Endothelial cell of umbilical vein (primary cell): ENCODE measurements at regions not wholly inside any gene's neighbourhood (a gene's known extent, or its start where the extent isn't known, plus 50 kb on each side); places are given as distances from the start of the nearest gene placed in this dataset.

Experiments
- BruUV-seq: library from RNA; stranded (reverse); fragments of 400-500 nt; replicated peaks from 2 replicates; lab custom pipeline; 2021; lab: Mats Ljungman, UMichigan
- CTCF ChIA-PET: fragments of 300-600, 350-600 bp; sonication (Branson Sonifier 250); formaldehyde crosslinking; loops from one replicate; lab custom pipeline; 2021; ENCODE audit warnings: antibody characterized with exemption, inconsistent platforms; lab: Charles Lee
- POLR2A ChIA-PET: fragments of 300-600, 350-600 bp; sonication (Branson Sonifier 250); formaldehyde crosslinking; loops from one replicate; lab custom pipeline; 2021; ENCODE audit warnings: antibody characterized with exemption, inconsistent platforms; lab: Charles Lee
- DNase-seq: peaks from one replicate; pipeline ENCODE4 v3.0.0-alpha.2; 2011; ENCODE audit warnings: low read depth, low spot score
- FAIRE-seq: peaks from 2 replicates; lab custom pipeline; 2011; peaks lifted over from hg19 to GRCh38; lab: Jason Lieb, UNC
- H2AFZ ChIP-seq: 2 replicates; pipeline ENCODE4 v1.6.0; 2012; ENCODE audit warnings: low read depth, low read length, control low read depth, inconsistent platforms
- H3K27ac ChIP-seq: 2 replicates; pipeline ENCODE4 v1.5.1; 2011; ENCODE audit warnings: low read depth, mild to moderate bottlenecking, control low read depth, low read length, moderate library complexity; ENCODE audit not compliant: insufficient read depth
- H3K27me3 ChIP-seq, 2 experiments: 2 replicates each; pipeline versions ENCODE4 v1.6.0 to v1.6.1; 2011; ENCODE audit warnings: low read length in 2 of 2, mixed read lengths in 1 of 2; ENCODE audit not compliant: control insufficient read depth in 2 of 2, insufficient read depth in 2 of 2
- H3K36me3 ChIP-seq, 2 experiments: 2 replicates in 1 of 2; 3 replicates in 1 of 2; pipeline ENCODE4 v1.5.1; 2011; ENCODE audit warnings: low read length in 2 of 2, mild to moderate bottlenecking in 1 of 2, moderate library complexity in 1 of 2; ENCODE audit not compliant: control insufficient read depth in 2 of 2, insufficient read depth in 2 of 2; ENCODE audit errors: extremely low read depth in 1 of 2
- H3K4me1 ChIP-seq: 3 replicates; pipeline ENCODE4 v1.5.1; 2011; ENCODE audit warnings: mild to moderate bottlenecking, low read length; ENCODE audit not compliant: control insufficient read depth, insufficient read depth; ENCODE audit errors: extremely low read depth
- H3K4me2 ChIP-seq: 2 replicates; pipeline ENCODE4 v1.6.1; 2011; ENCODE audit warnings: low read length, control low read depth, mixed read lengths; ENCODE audit not compliant: insufficient read depth
- H3K4me3 ChIP-seq, 3 experiments: fragments of 200-600 bp in 1 of 3; sonication (generic), shearing (Covaris generic) in 1 of 3; replicated peaks in 1 of 3; 2 replicates each; pipeline ENCODE4 v1.5.1; 2011 to 2016; ENCODE audit warnings: control low read depth in 3 of 3, low read length in 3 of 3, mild to moderate bottlenecking in 2 of 3, inconsistent platforms in 1 of 3, low read depth in 1 of 3, moderate library complexity in 1 of 3; ENCODE audit not compliant: insufficient read depth in 1 of 3
- H3K79me2 ChIP-seq: 2 replicates; pipeline ENCODE4 v1.6.0; 2012; ENCODE audit warnings: low read length, inconsistent platforms; ENCODE audit not compliant: control insufficient read depth, insufficient read depth
- H3K9ac ChIP-seq: replicated peaks from 2 replicates; pipeline ENCODE3; 2011; ENCODE audit warnings: low read length, control low read depth; ENCODE audit not compliant: insufficient read depth; ENCODE audit errors: extremely low read depth
- H3K9me1 ChIP-seq: replicated peaks from 3 replicates; pipeline ENCODE4 v1.6.0; 2011; ENCODE audit warnings: mild to moderate bottlenecking, low read length; ENCODE audit not compliant: control insufficient read depth, insufficient read depth; ENCODE audit errors: extremely low read depth
- H3K9me3 ChIP-seq: replicated peaks from 2 replicates; pipeline ENCODE4 v1.5.1; 2012; ENCODE audit warnings: low read length, inconsistent platforms; ENCODE audit not compliant: control insufficient read depth, insufficient read depth
- H4K20me1 ChIP-seq: replicated peaks from 2 replicates; pipeline ENCODE3; 2011; ENCODE audit warnings: mild to moderate bottlenecking, low read length; ENCODE audit not compliant: control insufficient read depth, insufficient read depth; ENCODE audit errors: extremely low read depth
- EZH2 ChIP-seq: IDR thresholded peaks from 2 replicates; pipeline ENCODE4 v1.6.1; 2012; ENCODE audit warnings: borderline replicate concordance, low read depth, mild to moderate bottlenecking, moderate library complexity, low read length, inconsistent platforms; ENCODE audit not compliant: severe bottlenecking
- FOS ChIP-seq: IDR thresholded peaks from 2 replicates; pipeline ENCODE4 v1.6.1; 2011; ENCODE audit warnings: mild to moderate bottlenecking, low read length, moderate library complexity, borderline replicate concordance; ENCODE audit not compliant: insufficient read depth
- GATA2 ChIP-seq: IDR thresholded peaks from 2 replicates; pipeline ENCODE4 v1.7.0; 2011; ENCODE audit warnings: low read depth, mild to moderate bottlenecking, moderate library complexity, mixed read lengths, low read length; ENCODE audit not compliant: insufficient read length, insufficient read depth
- JUN ChIP-seq: IDR thresholded peaks from 2 replicates; pipeline ENCODE4 v1.6.1; 2011; ENCODE audit warnings: borderline replicate concordance, low read depth; ENCODE audit not compliant: insufficient read length, insufficient read depth
- MYC ChIP-seq: IDR thresholded peaks from one replicate; pipeline ENCODE4 v1.6.1; 2011; ENCODE audit warnings: mild to moderate bottlenecking, low read depth, low read length
- POLR2A ChIP-seq: IDR thresholded peaks from 2 replicates; pipeline ENCODE4 v1.6.1; 2012; ENCODE audit warnings: low read depth, mild to moderate bottlenecking, control low read depth, low read length
- POLR2AphosphoS5 ChIP-seq: IDR thresholded peaks from 2 replicates; pipeline ENCODE4 v1.6.1; 2012; ENCODE audit warnings: low read depth, mild to moderate bottlenecking, control low read depth, low read length, moderate library complexity; ENCODE audit not compliant: insufficient read depth
- dilution Hi-C: fragments of 300-500 bp; cut with MboI; formaldehyde crosslinking; loops from one replicate; pipeline ENCODE4 v1.15.0; 2019; ENCODE audit warnings: low sequenced_read_pairs; ENCODE audit not compliant: extremely low pct_ligation_motif_present
- intact Hi-C: fragments of 100-400 bp; cut with micrococcal nuclease; formaldehyde crosslinking; loops from one replicate; pipeline ENCODE4 v1.10.0; 2022
- TF ChIP-seq, protein P1 (sequence below), 2 donors: IDR thresholded peaks; 1 replicate in 1 of 2; 2 replicates in 1 of 2; pipeline ENCODE4 v1.5.1; 2011; ENCODE audit warnings: low read length in 2 of 2, mild to moderate bottlenecking in 2 of 2, moderate library complexity in 2 of 2, control low read depth in 1 of 2, inconsistent platforms in 1 of 2, low read depth in 1 of 2; ENCODE audit not compliant: insufficient read depth in 1 of 2; ENCODE audit errors: extremely low read depth in 1 of 2
- TF ChIP-seq, protein P2 (sequence below): IDR thresholded peaks from 2 replicates; pipeline ENCODE4 v1.6.1; 2011; ENCODE audit not compliant: insufficient read depth, insufficient read length

DNA sequence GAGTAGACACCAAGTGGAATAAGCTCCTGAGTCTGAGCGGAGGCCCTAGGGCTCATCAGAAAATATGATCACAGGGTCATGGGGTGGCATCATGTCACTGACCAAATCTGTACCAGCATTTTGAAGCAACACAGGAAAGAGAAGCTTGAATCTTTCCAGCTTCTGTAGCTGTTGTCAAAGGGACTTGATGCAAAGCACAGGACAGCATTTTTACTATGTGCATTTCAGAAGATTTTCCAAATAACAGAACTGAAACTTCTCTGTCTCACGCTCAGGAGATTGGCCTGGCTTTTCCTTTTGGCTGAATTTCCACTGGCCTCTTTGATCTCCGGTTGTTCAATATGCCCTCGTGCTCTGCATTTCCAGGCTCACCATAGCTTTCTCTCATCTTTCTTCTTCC, 127.2 kb upstream of the ATP1B1 start:
- POLR2A ChIA-PET = no interaction called here
- dilution Hi-C loops = no loop called here
- intact Hi-C loops = no loop called here
- Histone ChIP-seq H3K4me2 (no peak overlapping the region), H3K9me3 (no peaks in the 10 kb centered on the region), H3K36me3 (no peaks in the 10 kb centered on the region), H3K79me2 (no peaks in the 10 kb centered on the region), H3K27me3 (no peaks in the 10 kb centered on the region), H3K4me1 (no peaks in the 10 kb centered on the region), H3K9me1 (no peaks in the 10 kb centered on the region), H3K27ac (no peak overlapping the region), H3K9ac (no peak overlapping the region), H3K4me3 (no peak overlapping the region), H2AFZ (no peak overlapping the region), H4K20me1 (no peaks in the 10 kb centered on the region)
- TF ChIP-seq JUN (no peak), POLR2A (no peak)
- TF ChIP-seq, protein P1, sequence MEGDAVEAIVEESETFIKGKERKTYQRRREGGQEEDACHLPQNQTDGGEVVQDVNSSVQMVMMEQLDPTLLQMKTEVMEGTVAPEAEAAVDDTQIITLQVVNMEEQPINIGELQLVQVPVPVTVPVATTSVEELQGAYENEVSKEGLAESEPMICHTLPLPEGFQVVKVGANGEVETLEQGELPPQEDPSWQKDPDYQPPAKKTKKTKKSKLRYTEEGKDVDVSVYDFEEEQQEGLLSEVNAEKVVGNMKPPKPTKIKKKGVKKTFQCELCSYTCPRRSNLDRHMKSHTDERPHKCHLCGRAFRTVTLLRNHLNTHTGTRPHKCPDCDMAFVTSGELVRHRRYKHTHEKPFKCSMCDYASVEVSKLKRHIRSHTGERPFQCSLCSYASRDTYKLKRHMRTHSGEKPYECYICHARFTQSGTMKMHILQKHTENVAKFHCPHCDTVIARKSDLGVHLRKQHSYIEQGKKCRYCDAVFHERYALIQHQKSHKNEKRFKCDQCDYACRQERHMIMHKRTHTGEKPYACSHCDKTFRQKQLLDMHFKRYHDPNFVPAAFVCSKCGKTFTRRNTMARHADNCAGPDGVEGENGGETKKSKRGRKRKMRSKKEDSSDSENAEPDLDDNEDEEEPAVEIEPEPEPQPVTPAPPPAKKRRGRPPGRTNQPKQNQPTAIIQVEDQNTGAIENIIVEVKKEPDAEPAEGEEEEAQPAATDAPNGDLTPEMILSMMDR (IDR thresholded peaks at IDR 0.05; ENCODE audit: extremely low read depth in 1 of 2, insufficient read depth in 1 of 2, low read depth in 1 of 2, low read length in 2 of 2) = no peak
- CTCF ChIA-PET = no interaction called here
- no TSS peak for BruUV-seq
- FAIRE-seq (no peak), DNase-seq (no peak)

DNA sequence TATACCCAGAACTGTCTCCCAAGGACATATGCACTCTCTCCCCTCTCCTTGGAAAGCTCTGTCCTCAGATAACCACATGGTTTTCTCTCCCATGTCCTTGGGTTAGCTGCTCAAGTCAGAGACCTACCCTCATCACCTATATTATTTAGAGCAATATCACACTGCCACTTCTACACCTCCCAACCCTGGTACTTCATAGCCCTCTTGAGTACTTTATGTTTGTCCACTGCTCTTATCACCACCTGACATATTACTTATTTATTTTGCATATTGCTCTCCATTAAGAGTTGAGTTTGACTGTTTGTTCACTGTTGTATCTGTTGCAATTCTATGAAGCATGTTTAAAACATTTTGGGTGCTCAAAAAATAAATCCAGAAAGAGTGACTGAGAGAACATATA, 126.3 kb upstream of the ATP1B1 start:
- DNase-seq (no peak), FAIRE-seq (no peak)
- no peak overlapping the region for H3K4me3 ChIP-seq
- H3K27ac ChIP-seq = no peak overlapping the region
- H3K9me1 ChIP-seq = no peaks in the 10 kb centered on the region
- dilution Hi-C loops = no loop called here
- H3K79me2 ChIP-seq = no peaks in the 10 kb centered on the region
- no TSS peak for BruUV-seq
- no peak overlapping the region for H3K9ac ChIP-seq
- no peaks in the 10 kb centered on the region for H3K27me3 ChIP-seq
- H3K4me2 ChIP-seq = no peak overlapping the region
- POLR2A ChIA-PET = no interaction called here
- H3K36me3 ChIP-seq = no peaks in the 10 kb centered on the region
- no peaks in the 10 kb centered on the region for H4K20me1 ChIP-seq
- TF ChIP-seq, protein P1 (IDR thresholded peaks at IDR 0.05; ENCODE audit: extremely low read depth in 1 of 2, insufficient read depth in 1 of 2, low read depth in 1 of 2, low read length in 2 of 2) = no peak
- no peak for TF ChIP-seq POLR2A
- no peak for TF ChIP-seq JUN
- TF ChIP-seq EZH2 = no peak
- no peak for TF ChIP-seq MYC
- TF ChIP-seq FOS = no peak
- no peak for TF ChIP-seq POLR2AphosphoS5
- TF ChIP-seq, protein P2, sequence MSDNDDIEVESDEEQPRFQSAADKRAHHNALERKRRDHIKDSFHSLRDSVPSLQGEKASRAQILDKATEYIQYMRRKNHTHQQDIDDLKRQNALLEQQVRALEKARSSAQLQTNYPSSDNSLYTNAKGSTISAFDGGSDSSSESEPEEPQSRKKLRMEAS = no peak
- no peak for TF ChIP-seq GATA2
- intact Hi-C loops = loop anchor here (10.0 kb wide), 1 partner anchor 345 kb away; no protein-coding TSS in a partner anchor
- no peak overlapping the region for H2AFZ ChIP-seq
- no peaks in the 10 kb centered on the region for H3K4me1 ChIP-seq
- H3K9me3 ChIP-seq = no peaks in the 10 kb centered on the region
- CTCF ChIA-PET = interaction anchor here (1.2 kb wide), 1 partner anchor 15 kb away, joined by 3 read pairs; no protein-coding TSS in a partner anchor
